ENCODE measurements at regions not wholly inside any gene's neighbourhood (a gene's known extent, or its start where the extent isn't known, plus 50 kb on each side); places are given as distances from the start of the nearest gene placed in this dataset.
"Not testable (repeated sequence)": the region's sequence is repeated elsewhere in the genome, so short reads cannot be mapped to it uniquely, and the experiment has no call there.

DNA sequence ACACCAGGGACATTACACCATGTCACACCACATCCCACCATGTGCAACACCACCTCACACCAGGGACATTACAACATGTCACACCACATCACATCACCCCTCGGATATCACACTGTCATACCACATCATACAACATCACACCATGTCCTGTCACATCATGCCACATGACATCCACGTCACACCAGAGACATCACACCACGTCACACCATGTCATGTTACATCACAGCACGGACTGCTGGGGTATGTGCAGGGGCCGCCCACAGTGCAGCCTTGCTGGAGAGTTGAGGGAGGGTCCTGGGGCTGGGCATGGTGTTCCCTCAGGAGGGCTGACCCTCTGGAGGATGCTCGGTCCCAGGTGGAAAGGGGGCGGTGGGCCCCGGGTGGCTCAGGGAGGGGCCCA, 91.4 kb downstream of the TMEM121 start:
- CTCF ChIA-PET (ENCODE audit: partially characterized antibody), result interaction anchor here (0.6 kb wide), 1 partner anchor 391 kb away, joined by 3 read pairs; no protein-coding TSS in a partner anchor
- H2AFZ ChIP-seq (ENCODE audit: low read length); POLR2A ChIA-PET (ENCODE audit: partially characterized antibody); H3K27ac ChIP-seq (ENCODE audit: low read depth, low read length); H3K9ac ChIP-seq (replicated peaks in 1 of 4; ENCODE audit: extremely low read depth in 1 of 4, low read depth in 3 of 4, low read length in 3 of 4); H3K4me2 ChIP-seq (ENCODE audit: insufficient read depth in 1 of 2, low read depth in 2 of 2, low read length in 2 of 2); H4K20me1 ChIP-seq (replicated peaks in 1 of 2; ENCODE audit: control insufficient read depth in 1 of 2, insufficient read depth in 2 of 2, low read length in 2 of 2); H4K8ac ChIP-seq (ENCODE audit: extremely low read depth, insufficient read depth, low read length); H2BK12ac ChIP-seq (ENCODE audit: low read depth, low read length); H2BK120ac ChIP-seq (replicated peaks; ENCODE audit: low read depth, low read length); H3K14ac ChIP-seq (ENCODE audit: insufficient read length); H3K4ac ChIP-seq (replicated peaks; ENCODE audit: insufficient read length, low read depth, low read length); H3K18ac ChIP-seq (ENCODE audit: extremely low read depth, low read length); H3K36me3 ChIP-seq (ENCODE audit: control insufficient read depth in 2 of 4, insufficient read depth in 4 of 4, low read length in 3 of 4); H3K79me1 ChIP-seq (ENCODE audit: low read depth, low read length); H2BK20ac ChIP-seq (ENCODE audit: low read length); H3K79me2 ChIP-seq (ENCODE audit: control insufficient read depth in 1 of 2, insufficient read depth in 2 of 2, low read length in 2 of 2); H2BK15ac ChIP-seq (ENCODE audit: low read length); H2AK5ac ChIP-seq (ENCODE audit: low read depth, low read length); H3K23ac ChIP-seq (ENCODE audit: insufficient read length); H3K4me3 ChIP-seq (ENCODE audit: extremely low read depth in 1 of 4, insufficient read depth in 2 of 4, low read depth in 3 of 4, low read length in 4 of 4); H3K4me1 ChIP-seq (replicated peaks in 1 of 4; ENCODE audit: control insufficient read depth in 3 of 4, insufficient read depth in 4 of 4, low read length in 3 of 4); H4K5ac ChIP-seq (ENCODE audit: insufficient read length, low read depth, low read length); H4K91ac ChIP-seq (replicated peaks; ENCODE audit: insufficient read length, low read length); H3K23me2 ChIP-seq (ENCODE audit: low read depth, low read length); H2BK5ac ChIP-seq (ENCODE audit: low read depth, low read length); FAIRE-seq; DNase-seq (ENCODE audit: low read depth in 1 of 2, low spot score in 2 of 2); H3K56ac ChIP-seq (replicated peaks; ENCODE audit: insufficient read length, low read depth, low read length); H3K27me3 ChIP-seq (replicated peaks in 1 of 4; ENCODE audit: control insufficient read depth in 3 of 4, extremely low read depth in 1 of 4, insufficient read depth in 3 of 4, low read length in 3 of 4): not testable (repeated sequence)
- WGBS, 2 experiments (ENCODE audit: extremely low coverage in 1 of 2, insufficient coverage in 1 of 2, insufficient read length in 1 of 2, insufficient replicate concordance in 2 of 2, low coverage in 1 of 2, low lambda C conversion rate in 2 of 2, missing lambda C conversion rate in 1 of 2), result 61% methylated on average over 5 of the region's 8 CpGs; no CpG with 5 or more reads in 1 of the 2 experiments
- H3K9me3 ChIP-seq (ENCODE audit: insufficient read depth in 2 of 2, low read depth in 1 of 2, low read length in 1 of 2), result peaks cover 32 to 69% of the 10 kb centered on the region in 2 experiments

DNA sequence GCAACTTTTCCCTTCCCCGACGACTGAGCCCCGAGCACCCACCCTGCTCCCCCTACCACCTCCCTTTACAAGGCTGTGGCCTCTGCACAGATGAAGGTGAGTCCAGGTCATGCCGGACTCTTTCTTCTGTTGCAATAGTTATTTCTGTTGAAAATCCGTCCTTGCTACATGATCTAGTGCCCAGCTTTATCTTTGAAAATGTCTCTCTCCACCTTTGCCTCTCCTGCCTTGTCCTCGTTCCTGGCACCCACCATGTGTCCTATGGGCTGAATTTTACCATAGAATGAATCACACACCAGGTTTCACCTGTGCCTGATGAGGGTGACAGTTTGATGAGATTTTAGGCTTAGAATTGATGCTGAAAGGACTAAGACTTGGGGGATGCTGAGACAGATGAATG, 92.9 kb downstream of the TMEM121 start:
- H3K4me1 ChIP-seq (replicated peaks in 1 of 4; ENCODE audit: control insufficient read depth in 3 of 4, insufficient read depth in 4 of 4, low read length in 3 of 4); H2BK12ac ChIP-seq (ENCODE audit: low read depth, low read length); H3K23me2 ChIP-seq (ENCODE audit: low read depth, low read length); H4K91ac ChIP-seq (replicated peaks; ENCODE audit: insufficient read length, low read length); H2BK120ac ChIP-seq (replicated peaks; ENCODE audit: low read depth, low read length); H3K36me3 ChIP-seq (ENCODE audit: control insufficient read depth in 2 of 4, insufficient read depth in 4 of 4, low read length in 3 of 4); FAIRE-seq; H3K18ac ChIP-seq (ENCODE audit: extremely low read depth, low read length); H2BK5ac ChIP-seq (ENCODE audit: low read depth, low read length); H3K9ac ChIP-seq (replicated peaks in 1 of 4; ENCODE audit: extremely low read depth in 1 of 4, low read depth in 3 of 4, low read length in 3 of 4); H3K79me2 ChIP-seq (ENCODE audit: control insufficient read depth in 1 of 2, insufficient read depth in 2 of 2, low read length in 2 of 2); H4K8ac ChIP-seq (ENCODE audit: extremely low read depth, insufficient read depth, low read length); CTCF ChIA-PET (ENCODE audit: partially characterized antibody); H2AK5ac ChIP-seq (ENCODE audit: low read depth, low read length); H3K23ac ChIP-seq (ENCODE audit: insufficient read length); H3K79me1 ChIP-seq (ENCODE audit: low read depth, low read length); H2AFZ ChIP-seq (ENCODE audit: low read length); H3K14ac ChIP-seq (ENCODE audit: insufficient read length); DNase-seq (ENCODE audit: low read depth in 1 of 2, low spot score in 2 of 2); H3K4me2 ChIP-seq (ENCODE audit: insufficient read depth in 1 of 2, low read depth in 2 of 2, low read length in 2 of 2); H3K27ac ChIP-seq (ENCODE audit: low read depth, low read length); H3K4ac ChIP-seq (replicated peaks; ENCODE audit: insufficient read length, low read depth, low read length); H4K20me1 ChIP-seq (replicated peaks in 1 of 2; ENCODE audit: control insufficient read depth in 1 of 2, insufficient read depth in 2 of 2, low read length in 2 of 2); H3K56ac ChIP-seq (replicated peaks; ENCODE audit: insufficient read length, low read depth, low read length); POLR2A ChIA-PET (ENCODE audit: partially characterized antibody); H2BK15ac ChIP-seq (ENCODE audit: low read length); H3K4me3 ChIP-seq (ENCODE audit: extremely low read depth in 1 of 4, insufficient read depth in 2 of 4, low read depth in 3 of 4, low read length in 4 of 4); H3K27me3 ChIP-seq (replicated peaks in 1 of 4; ENCODE audit: control insufficient read depth in 3 of 4, extremely low read depth in 1 of 4, insufficient read depth in 3 of 4, low read length in 3 of 4); H4K5ac ChIP-seq (ENCODE audit: insufficient read length, low read depth, low read length); H2BK20ac ChIP-seq (ENCODE audit: low read length): not testable (repeated sequence)
- peaks cover 27 to 67% of the 10 kb centered on the region in 2 experiments for H3K9me3 ChIP-seq (ENCODE audit: insufficient read depth in 2 of 2, low read depth in 1 of 2, low read length in 1 of 2)
- 55% methylated on average over 2 of the region's 6 CpGs; no CpG with 5 or more reads in 1 of the 2 experiments for WGBS, 2 experiments (ENCODE audit: extremely low coverage in 1 of 2, insufficient coverage in 1 of 2, insufficient read length in 1 of 2, insufficient replicate concordance in 2 of 2, low coverage in 1 of 2, low lambda C conversion rate in 2 of 2, missing lambda C conversion rate in 1 of 2)

Measured in H1 (cell line).